ENCODE measurements at regions not wholly inside any gene's neighbourhood (a gene's known extent, or its start where the extent isn't known, plus 50 kb on each side); places are given as distances from the start of the nearest gene placed in this dataset.

GRCh38 chrX:128601706-128602105 lies 549.5 kb upstream of the ACTRT1 start:
- Mint-ChIP-seq H3K27ac (ENCODE audit: unreplicated experiment) (no peak overlapping the region), H3K4me3 (ENCODE audit: unreplicated experiment) (no peak overlapping the region), H3K27me3 (ENCODE audit: unreplicated experiment) (peaks cover 3% of the 10 kb centered on the region), H3K9me3 (ENCODE audit: unreplicated experiment) (no peaks in the 10 kb centered on the region), H3K36me3 (ENCODE audit: unreplicated experiment) (no peaks in the 10 kb centered on the region), H3K4me1 (ENCODE audit: low read depth, unreplicated experiment) (no peaks in the 10 kb centered on the region)
- DNase-seq: no peak
- TF ChIP-seq, protein P1, sequence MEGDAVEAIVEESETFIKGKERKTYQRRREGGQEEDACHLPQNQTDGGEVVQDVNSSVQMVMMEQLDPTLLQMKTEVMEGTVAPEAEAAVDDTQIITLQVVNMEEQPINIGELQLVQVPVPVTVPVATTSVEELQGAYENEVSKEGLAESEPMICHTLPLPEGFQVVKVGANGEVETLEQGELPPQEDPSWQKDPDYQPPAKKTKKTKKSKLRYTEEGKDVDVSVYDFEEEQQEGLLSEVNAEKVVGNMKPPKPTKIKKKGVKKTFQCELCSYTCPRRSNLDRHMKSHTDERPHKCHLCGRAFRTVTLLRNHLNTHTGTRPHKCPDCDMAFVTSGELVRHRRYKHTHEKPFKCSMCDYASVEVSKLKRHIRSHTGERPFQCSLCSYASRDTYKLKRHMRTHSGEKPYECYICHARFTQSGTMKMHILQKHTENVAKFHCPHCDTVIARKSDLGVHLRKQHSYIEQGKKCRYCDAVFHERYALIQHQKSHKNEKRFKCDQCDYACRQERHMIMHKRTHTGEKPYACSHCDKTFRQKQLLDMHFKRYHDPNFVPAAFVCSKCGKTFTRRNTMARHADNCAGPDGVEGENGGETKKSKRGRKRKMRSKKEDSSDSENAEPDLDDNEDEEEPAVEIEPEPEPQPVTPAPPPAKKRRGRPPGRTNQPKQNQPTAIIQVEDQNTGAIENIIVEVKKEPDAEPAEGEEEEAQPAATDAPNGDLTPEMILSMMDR (IDR thresholded peaks at IDR 0.05; ENCODE audit: partially characterized antibody, unreplicated experiment): no peak

DNA sequence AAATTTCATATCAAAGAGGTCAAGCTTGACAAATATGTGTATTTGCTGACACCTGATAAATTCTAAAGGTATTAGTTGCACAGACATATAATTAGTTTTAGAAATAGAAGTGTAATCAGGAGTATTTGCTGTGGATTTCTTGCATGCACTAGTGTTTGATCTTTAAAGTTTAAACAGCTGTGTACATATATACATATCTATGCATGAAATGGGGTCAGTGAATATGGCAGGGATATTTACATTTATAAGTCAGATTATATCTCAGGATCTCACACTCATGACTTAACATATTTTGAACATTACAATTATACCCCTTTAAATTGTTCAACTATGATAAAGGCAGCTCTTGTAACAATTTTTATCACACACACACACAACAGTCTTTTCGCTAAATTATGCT lies 547.4 kb upstream of the ACTRT1 start:
- TF ChIP-seq, protein P1 (IDR thresholded peaks at IDR 0.05; ENCODE audit: partially characterized antibody, unreplicated experiment): no peak
- H3K36me3 Mint-ChIP-seq (ENCODE audit: unreplicated experiment): no peaks in the 10 kb centered on the region
- H3K9me3 Mint-ChIP-seq (ENCODE audit: unreplicated experiment): no peaks in the 10 kb centered on the region
- no peaks in the 10 kb centered on the region for H3K27me3 Mint-ChIP-seq (ENCODE audit: unreplicated experiment)
- H3K27ac Mint-ChIP-seq (ENCODE audit: unreplicated experiment): no peak overlapping the region
- DNase-seq: no peak
- H3K4me3 Mint-ChIP-seq (ENCODE audit: unreplicated experiment): no peak overlapping the region
- no peaks in the 10 kb centered on the region for H3K4me1 Mint-ChIP-seq (ENCODE audit: low read depth, unreplicated experiment)

- no peak for DNase-seq
- Mint-ChIP-seq H3K4me3 (ENCODE audit: unreplicated experiment) (no peak overlapping the region), H3K4me1 (ENCODE audit: low read depth, unreplicated experiment) (no peaks in the 10 kb centered on the region), H3K36me3 (ENCODE audit: unreplicated experiment) (no peaks in the 10 kb centered on the region), H3K27ac (ENCODE audit: unreplicated experiment) (no peak overlapping the region), H3K9me3 (ENCODE audit: unreplicated experiment) (no peaks in the 10 kb centered on the region), H3K27me3 (ENCODE audit: unreplicated experiment) (no peaks in the 10 kb centered on the region)
- TF ChIP-seq, protein P1 (IDR thresholded peaks at IDR 0.05; ENCODE audit: partially characterized antibody, unreplicated experiment): no peak
These were observed 529.8 kb upstream of the ACTRT1 start for GRCh38 chrX:128582036-128582435.

DNA sequence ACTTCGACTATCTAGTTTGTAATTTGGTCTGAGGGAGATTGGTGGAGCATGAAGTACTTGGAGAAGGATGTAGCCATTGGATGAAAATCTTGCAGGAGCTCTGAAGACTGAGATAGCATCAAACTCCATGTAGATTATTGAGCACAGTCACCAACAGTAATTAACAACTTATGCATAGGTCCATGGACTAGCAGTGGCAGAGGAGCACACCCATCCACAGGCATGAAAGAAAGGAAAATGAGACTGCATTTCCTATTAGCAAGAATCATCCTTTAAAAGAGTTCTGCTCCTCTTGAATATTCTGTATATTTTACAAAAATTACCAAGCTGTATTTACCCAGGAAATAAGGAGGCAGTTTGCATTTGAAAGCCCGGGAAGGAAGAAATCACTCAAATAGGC lies 529.4 kb upstream of the ACTRT1 start:
- DNase-seq: no peak
- Mint-ChIP-seq H3K9me3 (ENCODE audit: unreplicated experiment) (no peaks in the 10 kb centered on the region), H3K4me3 (ENCODE audit: unreplicated experiment) (no peak overlapping the region), H3K27ac (ENCODE audit: unreplicated experiment) (no peak overlapping the region), H3K36me3 (ENCODE audit: unreplicated experiment) (no peaks in the 10 kb centered on the region), H3K4me1 (ENCODE audit: low read depth, unreplicated experiment) (no peaks in the 10 kb centered on the region), H3K27me3 (ENCODE audit: unreplicated experiment) (no peaks in the 10 kb centered on the region)
- TF ChIP-seq, protein P1 (IDR thresholded peaks at IDR 0.05; ENCODE audit: partially characterized antibody, unreplicated experiment): no peak

DNA sequence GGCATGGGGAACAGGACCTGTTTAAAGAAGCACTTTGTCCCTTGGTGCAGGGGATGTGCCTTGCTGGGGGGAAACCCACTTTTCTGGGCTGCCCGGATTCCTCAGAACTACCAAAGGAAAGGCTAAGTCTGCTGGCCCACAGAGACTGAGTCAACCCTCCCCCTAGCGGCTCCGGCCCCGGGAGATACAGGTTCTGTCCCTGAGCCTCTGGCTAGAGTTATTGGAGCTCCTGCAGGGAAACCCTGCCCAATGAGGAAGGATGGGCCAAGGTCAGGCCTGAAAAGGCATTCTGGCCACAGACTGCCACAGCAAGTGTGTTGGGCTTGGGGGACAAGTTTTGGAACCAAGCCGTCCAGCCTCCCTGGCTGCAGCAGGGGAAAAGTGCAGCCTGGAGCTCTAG lies 490.9 kb upstream of the ACTRT1 start:
- Mint-ChIP-seq H3K27me3 (ENCODE audit: unreplicated experiment) (no peaks in the 10 kb centered on the region), H3K4me1 (ENCODE audit: low read depth, unreplicated experiment) (no peaks in the 10 kb centered on the region), H3K36me3 (ENCODE audit: unreplicated experiment) (no peaks in the 10 kb centered on the region), H3K9me3 (ENCODE audit: unreplicated experiment) (no peaks in the 10 kb centered on the region), H3K4me3 (ENCODE audit: unreplicated experiment) (no peak overlapping the region), H3K27ac (ENCODE audit: unreplicated experiment) (no peak overlapping the region)
- DNase-seq: no peak
- TF ChIP-seq, protein P1 (IDR thresholded peaks at IDR 0.05; ENCODE audit: partially characterized antibody, unreplicated experiment): no peak
